Activated CD4-positive, alpha-beta T cell treated with anti-CD3 and anti-CD28 coated beads, Interleukin-2, Interleukin-4, amounts not matched to agents 100 ng/mL and 50 ng/mL, durations not matched to agents 16 hours and 8 hours (primary cell): ENCODE measurements at regions not wholly inside any gene's neighbourhood (a gene's known extent, or its start where the extent isn't known, plus 50 kb on each side); places are given as distances from the start of the nearest gene placed in this dataset.

Source experiments
- DNase-seq: peaks from one replicate; pipeline ENCODE4 v3.0.0-alpha.2; 2020; ENCODE audit warnings: low spot score

GRCh38 chr3:163946785-163947184 lies 1131.5 kb downstream of the SI start:
- no peak for DNase-seq

GRCh38 chr3:163943664-163944063 lies 1134.6 kb downstream of the SI start:
- no peak for DNase-seq

- DNase-seq = no peak
These were observed 1138.4 kb downstream of the SI start for GRCh38 chr3:163939926-163940325.

GRCh38 chr3:163936543-163936942 lies 1141.8 kb downstream of the SI start:
- no peak for DNase-seq

GRCh38 chr3:163935411-163935810 lies 1142.9 kb downstream of the SI start:
- no peak for DNase-seq

- DNase-seq = no peak
These were observed 1149.1 kb downstream of the SI start for GRCh38 chr3:163929069-163929652.

- DNase-seq = no peak
These were observed 1150.8 kb downstream of the SI start for GRCh38 chr3:163927521-163927920.

GRCh38 chr3:163924600-163924999 lies 1153.7 kb downstream of the SI start:
- DNase-seq = no peak

- DNase-seq = no peak
These were observed 1159.1 kb downstream of the SI start for GRCh38 chr3:163919154-163919553.

- DNase-seq = no peak
These were observed 1161.4 kb downstream of the SI start for GRCh38 chr3:163916596-163917560.

GRCh38 chr3:163915280-163915679 lies 1163.0 kb downstream of the SI start:
- DNase-seq = no peak

GRCh38 chr3:163914567-163914966 lies 1163.7 kb downstream of the SI start:
- no peak for DNase-seq

- no peak for DNase-seq
These were observed 1186.5 kb downstream of the SI start for GRCh38 chr3:163891771-163892170.

GRCh38 chr3:163890661-163891060 lies 1187.6 kb downstream of the SI start:
- no peak for DNase-seq

GRCh38 chr3:163879172-163879571 lies 1199.1 kb downstream of the SI start:
- DNase-seq = no peak

GRCh38 chr3:163878396-163878795 lies 1199.9 kb downstream of the SI start:
- DNase-seq = no peak

GRCh38 chr3:163877805-163878204 lies 1200.5 kb downstream of the SI start:
- DNase-seq = no peak

GRCh38 chr3:163863146-163863545 lies 1215.2 kb downstream of the SI start:
- DNase-seq = no peak

GRCh38 chr3:163852233-163852632 lies 1226.1 kb downstream of the SI start:
- DNase-seq = no peak

GRCh38 chr3:163838769-163839168 lies 1239.5 kb downstream of the SI start:
- DNase-seq = no peak

GRCh38 chr3:163832547-163832946 lies 1245.7 kb downstream of the SI start:
- DNase-seq = no peak

GRCh38 chr3:163821841-163822240 lies 1256.5 kb downstream of the SI start:
- DNase-seq = no peak

- no peak for DNase-seq
These were observed 1261.3 kb downstream of the SI start for GRCh38 chr3:163817015-163817414.

GRCh38 chr3:163813935-163814334 lies 1264.4 kb downstream of the SI start:
- DNase-seq = no peak
